ENCODE measurements at regions not wholly inside any gene's neighbourhood (a gene's known extent, or its start where the extent isn't known, plus 50 kb on each side); places are given as distances from the start of the nearest gene placed in this dataset.
A peak's percentile ranks its signal among the peaks of the same experiment; 100 is the strongest.
"Not testable (repeated sequence)": the region's sequence is repeated elsewhere in the genome, so short reads cannot be mapped to it uniquely, and the experiment has no call there.

- no peak overlapping the region for H3K27ac ChIP-seq (ENCODE audit: low read length)
- no peaks in the 10 kb centered on the region for H3K27me3 ChIP-seq (ENCODE audit: control insufficient read depth, insufficient read depth, low read length)
- no peaks in the 10 kb centered on the region for H3K9me3 ChIP-seq (ENCODE audit: control insufficient read depth, low read depth, low read length)
- WGBS (ENCODE audit: insufficient coverage, low lambda C conversion rate) = 80% methylated on average over 3 of the region's 7 CpGs
- H3K36me3 ChIP-seq (ENCODE audit: control insufficient read depth, insufficient read depth, low read length) = no peaks in the 10 kb centered on the region
- no peak overlapping the region for H3K4me3 ChIP-seq (ENCODE audit: low read length)
- H3K4me1 ChIP-seq (ENCODE audit: control insufficient read depth, insufficient read depth, low read length) = no peaks in the 10 kb centered on the region
- no peak for DNase-seq
These were observed 152.3 kb upstream of the NEDD9 start for GRCh38 chr6:11384531-11385309.

DNA sequence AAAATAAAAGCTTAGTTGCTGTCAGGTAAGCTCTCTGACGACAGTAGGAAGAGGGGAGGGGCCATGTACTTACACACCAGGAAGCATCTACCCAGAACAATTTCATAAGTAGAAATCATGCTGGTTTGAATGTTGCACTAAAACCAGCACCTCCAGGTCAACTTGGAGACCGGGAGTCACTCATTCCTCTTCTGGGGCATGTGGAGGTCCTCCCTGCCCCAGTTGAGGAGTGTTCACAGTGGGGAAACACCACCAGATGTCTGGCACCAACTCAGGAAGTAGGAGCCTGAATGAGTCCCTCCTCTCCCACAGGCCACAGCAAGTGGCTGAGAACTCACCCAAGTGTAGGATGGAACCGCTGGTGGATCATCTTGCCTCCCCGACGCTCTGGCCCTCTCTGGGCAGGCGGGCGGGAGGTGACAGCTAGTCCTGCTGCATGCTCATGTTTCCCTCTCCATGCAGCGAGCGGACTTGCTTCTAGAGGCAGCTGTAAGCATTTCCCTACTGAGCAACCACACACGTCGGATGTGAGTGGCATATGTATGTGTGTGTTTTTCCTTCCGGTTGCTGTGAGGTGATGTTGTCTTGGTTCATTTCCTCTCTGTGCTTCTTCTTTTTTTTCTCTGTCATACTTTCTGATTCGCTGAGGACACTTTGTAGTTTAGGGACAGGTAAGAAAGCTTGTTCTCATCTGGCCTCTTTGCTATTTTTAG, 149.5 kb upstream of the NEDD9 start:
- Histone ChIP-seq H3K9me3 (ENCODE audit: control insufficient read depth, low read depth, low read length) (no peaks in the 10 kb centered on the region), H3K27ac (ENCODE audit: low read length) (no peak overlapping the region), H3K4me3 (ENCODE audit: low read length) (no peak overlapping the region), H3K36me3 (ENCODE audit: control insufficient read depth, insufficient read depth, low read length) (no peaks in the 10 kb centered on the region), H3K4me1 (ENCODE audit: control insufficient read depth, insufficient read depth, low read length) (no peaks in the 10 kb centered on the region), H3K27me3 (ENCODE audit: control insufficient read depth, insufficient read depth, low read length) (no peaks in the 10 kb centered on the region)
- peak in 1 of 2 donors; percentile 36 for DNase-seq
- 100% methylated on average over 1 of the region's 13 CpGs for WGBS (ENCODE audit: insufficient coverage, low lambda C conversion rate)

- no peak overlapping the region for H3K27ac ChIP-seq (ENCODE audit: low read length)
These were observed 148.7 kb upstream of the NEDD9 start for GRCh38 chr6:11380969-11381744.

DNA sequence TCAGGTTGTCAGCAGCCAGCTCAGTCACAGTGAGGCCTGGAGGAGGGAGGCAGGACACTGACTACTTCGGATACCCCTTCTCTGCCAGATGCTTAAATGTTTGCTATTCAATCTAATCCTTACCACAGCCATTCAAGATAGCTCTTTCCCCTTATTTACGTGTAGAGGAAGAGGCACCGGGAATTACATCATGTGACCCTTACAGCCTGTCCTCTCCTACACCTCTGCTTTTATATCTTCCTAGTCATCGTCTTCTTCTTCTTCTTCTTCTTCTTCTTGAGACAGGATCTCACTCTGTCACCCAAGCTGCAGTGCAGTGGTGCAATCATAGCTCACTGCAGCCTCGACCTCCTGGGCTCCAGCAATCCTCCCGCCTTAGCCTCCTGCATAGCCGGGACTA, 148.1 kb upstream of the NEDD9 start:
- H3K27ac ChIP-seq (ENCODE audit: low read length) = no peak overlapping the region
- H3K4me3 ChIP-seq (ENCODE audit: low read length) = no peak overlapping the region
- H3K27me3 ChIP-seq (ENCODE audit: control insufficient read depth, insufficient read depth, low read length) = no peaks in the 10 kb centered on the region
- H3K4me1 ChIP-seq (ENCODE audit: control insufficient read depth, insufficient read depth, low read length) = no peaks in the 10 kb centered on the region
- peaks cover 2% of the 10 kb centered on the region for H3K9me3 ChIP-seq (ENCODE audit: control insufficient read depth, low read depth, low read length)
- no peaks in the 10 kb centered on the region for H3K36me3 ChIP-seq (ENCODE audit: control insufficient read depth, insufficient read depth, low read length)
- no peak for DNase-seq
- WGBS (ENCODE audit: insufficient coverage, low lambda C conversion rate) = 77% methylated on average over 3 of the region's 7 CpGs

More at GRCh38 chr6:11380969-11381744, 148.7 kb upstream of the NEDD9 start:
- Histone ChIP-seq H3K27me3 (ENCODE audit: control insufficient read depth, insufficient read depth, low read length) (no peaks in the 10 kb centered on the region), H3K9me3 (ENCODE audit: control insufficient read depth, low read depth, low read length) (peaks cover 2% of the 10 kb centered on the region), H3K4me1 (ENCODE audit: control insufficient read depth, insufficient read depth, low read length) (no peaks in the 10 kb centered on the region), H3K4me3 (ENCODE audit: low read length) (no peak overlapping the region), H3K36me3 (ENCODE audit: control insufficient read depth, insufficient read depth, low read length) (no peaks in the 10 kb centered on the region)
- no peak for DNase-seq
- 94% methylated on average over 6 of the region's 12 CpGs for WGBS (ENCODE audit: insufficient coverage, low lambda C conversion rate)

DNA sequence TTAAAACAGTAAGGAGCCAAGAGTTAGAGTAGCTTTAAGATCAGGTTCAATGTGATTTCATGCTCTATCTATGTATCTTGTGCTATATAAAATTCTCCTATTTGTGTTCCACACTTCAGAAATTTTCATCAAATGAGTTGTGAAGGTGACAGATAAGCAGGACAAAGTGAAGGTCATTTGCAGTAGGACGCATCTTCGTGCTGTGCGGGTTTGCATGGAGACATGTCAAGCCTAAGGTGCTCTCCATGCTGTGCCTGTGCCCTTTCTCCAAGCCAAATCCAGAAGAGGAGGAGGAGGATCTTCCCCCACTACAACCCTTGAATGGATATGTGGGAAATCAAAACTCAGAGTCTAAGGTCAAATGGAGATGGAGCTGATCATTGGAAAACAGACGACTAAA, 147.3 kb upstream of the NEDD9 start:
- Histone ChIP-seq H3K27me3 (ENCODE audit: control insufficient read depth, insufficient read depth, low read length) (no peaks in the 10 kb centered on the region), H3K4me1 (ENCODE audit: control insufficient read depth, insufficient read depth, low read length) (no peaks in the 10 kb centered on the region), H3K4me3 (ENCODE audit: low read length) (no peak overlapping the region), H3K36me3 (ENCODE audit: control insufficient read depth, insufficient read depth, low read length) (no peaks in the 10 kb centered on the region), H3K27ac (ENCODE audit: low read length) (no peak overlapping the region), H3K9me3 (ENCODE audit: control insufficient read depth, low read depth, low read length) (peaks cover 2% of the 10 kb centered on the region)
- WGBS (ENCODE audit: insufficient coverage, low lambda C conversion rate) = no CpG with 5 or more reads among the region's 4 CpGs
- no peak for DNase-seq

GRCh38 chr6:11378639-11379038, 146.2 kb upstream of the NEDD9 start:
- WGBS (ENCODE audit: insufficient coverage, low lambda C conversion rate) = no CpG with 5 or more reads among the region's 4 CpGs

GRCh38 chr6:11374036-11375010, 141.9 kb upstream of the NEDD9 start:
- Histone ChIP-seq H3K27ac (ENCODE audit: low read length) (no peak overlapping the region), H3K27me3 (ENCODE audit: control insufficient read depth, insufficient read depth, low read length) (no peaks in the 10 kb centered on the region), H3K36me3 (ENCODE audit: control insufficient read depth, insufficient read depth, low read length) (no peaks in the 10 kb centered on the region), H3K4me3 (ENCODE audit: low read length) (no peak overlapping the region), H3K9me3 (ENCODE audit: control insufficient read depth, low read depth, low read length) (peaks cover 2% of the 10 kb centered on the region), H3K4me1 (ENCODE audit: control insufficient read depth, insufficient read depth, low read length) (no peaks in the 10 kb centered on the region)
- WGBS (ENCODE audit: insufficient coverage, low lambda C conversion rate) = no CpG with 5 or more reads among the region's 4 CpGs
- no peak for DNase-seq

More at GRCh38 chr6:11378639-11379038, 146.2 kb upstream of the NEDD9 start:
- Histone ChIP-seq H3K36me3 (ENCODE audit: control insufficient read depth, insufficient read depth, low read length) (no peaks in the 10 kb centered on the region), H3K4me3 (ENCODE audit: low read length) (no peak overlapping the region), H3K27me3 (ENCODE audit: control insufficient read depth, insufficient read depth, low read length) (no peaks in the 10 kb centered on the region), H3K4me1 (ENCODE audit: control insufficient read depth, insufficient read depth, low read length) (no peaks in the 10 kb centered on the region), H3K27ac (ENCODE audit: low read length) (no peak overlapping the region), H3K9me3 (ENCODE audit: control insufficient read depth, low read depth, low read length) (peaks cover 2% of the 10 kb centered on the region)
- no peak for DNase-seq

GRCh38 chr6:11373208-11373607, 140.7 kb upstream of the NEDD9 start:
- no peaks in the 10 kb centered on the region for H3K4me1 ChIP-seq (ENCODE audit: control insufficient read depth, insufficient read depth, low read length)
- H3K9me3 ChIP-seq (ENCODE audit: control insufficient read depth, low read depth, low read length) = peaks cover 2% of the 10 kb centered on the region
- no peak overlapping the region for H3K4me3 ChIP-seq (ENCODE audit: low read length)
- no peak overlapping the region for H3K27ac ChIP-seq (ENCODE audit: low read length)
- DNase-seq = no peak
- H3K36me3 ChIP-seq (ENCODE audit: control insufficient read depth, insufficient read depth, low read length) = no peaks in the 10 kb centered on the region
- WGBS (ENCODE audit: insufficient coverage, low lambda C conversion rate) = no CpG with 5 or more reads among the region's 1 CpG
- no peaks in the 10 kb centered on the region for H3K27me3 ChIP-seq (ENCODE audit: control insufficient read depth, insufficient read depth, low read length)

DNA sequence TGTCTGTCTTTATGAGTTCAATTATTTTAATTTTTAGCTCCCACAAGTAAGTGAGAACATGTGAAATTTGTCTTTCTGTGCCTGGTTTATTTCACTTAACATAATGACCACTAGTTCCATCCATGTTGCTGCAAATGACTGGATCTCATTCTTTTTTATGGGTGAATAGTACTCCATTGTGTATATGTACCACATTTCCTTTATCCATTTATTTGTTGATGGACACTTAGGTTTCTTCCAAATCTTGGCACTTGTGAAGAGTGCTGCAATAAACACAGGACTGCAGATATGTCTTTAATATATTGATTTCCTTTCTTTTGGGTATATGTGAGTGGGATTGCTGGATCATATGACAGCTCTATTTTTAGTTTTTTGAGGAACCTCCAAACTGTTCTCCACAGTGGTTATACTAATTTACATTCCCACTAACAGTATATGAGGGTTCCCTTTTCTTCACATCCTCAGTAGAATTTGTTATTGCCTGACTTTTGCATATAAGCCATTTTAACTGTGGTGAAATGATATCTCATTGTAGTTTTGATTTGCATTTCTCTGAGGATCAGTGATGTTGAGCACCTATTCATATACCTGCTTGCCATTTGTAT, 139.8 kb upstream of the NEDD9 start:
- H3K36me3 ChIP-seq (ENCODE audit: control insufficient read depth, insufficient read depth, low read length); H3K4me3 ChIP-seq (ENCODE audit: low read length); H3K27ac ChIP-seq (ENCODE audit: low read length); H3K9me3 ChIP-seq (ENCODE audit: control insufficient read depth, low read depth, low read length); H3K27me3 ChIP-seq (ENCODE audit: control insufficient read depth, insufficient read depth, low read length); H3K4me1 ChIP-seq (ENCODE audit: control insufficient read depth, insufficient read depth, low read length); DNase-seq: not testable (repeated sequence)
